DND-41 (cell line): ENCODE measurements at regions not wholly inside any gene's neighbourhood (a gene's known extent, or its start where the extent isn't known, plus 50 kb on each side); places are given as distances from the start of the nearest gene placed in this dataset.

Source experiments
- ATAC-seq: fragments of 200-7000 bp; cut with Tn5 transposase; 3 replicates; pipeline ENCODE4 v1.9.1; 2021; ENCODE audit warnings: low read depth; ENCODE audit not compliant: insufficient read depth
- DNase-seq: peaks from one replicate; pipeline ENCODE4 v3.0.0-alpha.2; 2020
- H2AFZ ChIP-seq: 2 replicates; pipeline ENCODE4 v1.6.0; 2012; ENCODE audit warnings: low read depth, low read length
- H3K27ac ChIP-seq: 2 replicates; pipeline ENCODE4 v1.5.1; 2012; ENCODE audit warnings: low read length, inconsistent platforms
- H3K27me3 ChIP-seq: fragments of 200-600 bp; sonication (generic); 2 replicates; pipeline ENCODE4 v1.6.0; 2012; ENCODE audit warnings: low read length, mild to moderate bottlenecking, inconsistent platforms; ENCODE audit not compliant: insufficient read depth, poor library complexity
- H3K36me3 ChIP-seq: 2 replicates; pipeline ENCODE4 v1.5.1; 2012; ENCODE audit warnings: low read length, inconsistent platforms; ENCODE audit not compliant: insufficient read depth
- H3K4me1 ChIP-seq: 2 replicates; pipeline ENCODE4 v1.5.1; 2012; ENCODE audit warnings: mild to moderate bottlenecking, low read length; ENCODE audit not compliant: insufficient read depth
- H3K4me2 ChIP-seq: 2 replicates; pipeline ENCODE4 v1.6.0; 2012; ENCODE audit warnings: mild to moderate bottlenecking, moderate library complexity, low read length, inconsistent platforms; ENCODE audit not compliant: insufficient read depth
- H3K4me3 ChIP-seq, 2 experiments: fragments of 200-600 bp in 1 of 2; shearing (Covaris generic) in 1 of 2; 2 replicates each; pipeline ENCODE4 v1.5.1; 2012 to 2016; ENCODE audit warnings: inconsistent platforms in 2 of 2, low read length in 2 of 2, mild to moderate bottlenecking in 2 of 2, low read depth in 1 of 2, moderate library complexity in 1 of 2
- H3K79me2 ChIP-seq: 2 replicates; pipeline ENCODE4 v1.6.0; 2012; ENCODE audit warnings: low read length, inconsistent platforms; ENCODE audit not compliant: insufficient read depth
- H3K9ac ChIP-seq: 2 replicates; pipeline ENCODE4 v1.6.0; 2012; ENCODE audit warnings: low read depth, mild to moderate bottlenecking, inconsistent platforms, low read length, moderate library complexity
- H3K9me3 ChIP-seq: 2 replicates; pipeline ENCODE4 v1.5.1; 2012; ENCODE audit warnings: low read length, moderate library complexity, mild to moderate bottlenecking, inconsistent platforms; ENCODE audit not compliant: insufficient read depth, severe bottlenecking
- H4K20me1 ChIP-seq: 2 replicates; pipeline ENCODE4 v1.6.0; 2012; ENCODE audit warnings: low read length; ENCODE audit not compliant: insufficient read depth
- EZH2 ChIP-seq: IDR thresholded peaks from 3 replicates; pipeline ENCODE4 v1.6.1; 2012; ENCODE audit warnings: borderline replicate concordance, low read depth, mild to moderate bottlenecking, moderate library complexity, low read length, inconsistent platforms; ENCODE audit not compliant: severe bottlenecking
- TF ChIP-seq, protein P1 (sequence below): IDR thresholded peaks from 2 replicates; pipeline ENCODE4 v1.5.1; 2012; ENCODE audit warnings: borderline replicate concordance, low read length, moderate library complexity, mild to moderate bottlenecking; ENCODE audit not compliant: poor library complexity, severe bottlenecking; ENCODE audit errors: extremely low read depth

DNA sequence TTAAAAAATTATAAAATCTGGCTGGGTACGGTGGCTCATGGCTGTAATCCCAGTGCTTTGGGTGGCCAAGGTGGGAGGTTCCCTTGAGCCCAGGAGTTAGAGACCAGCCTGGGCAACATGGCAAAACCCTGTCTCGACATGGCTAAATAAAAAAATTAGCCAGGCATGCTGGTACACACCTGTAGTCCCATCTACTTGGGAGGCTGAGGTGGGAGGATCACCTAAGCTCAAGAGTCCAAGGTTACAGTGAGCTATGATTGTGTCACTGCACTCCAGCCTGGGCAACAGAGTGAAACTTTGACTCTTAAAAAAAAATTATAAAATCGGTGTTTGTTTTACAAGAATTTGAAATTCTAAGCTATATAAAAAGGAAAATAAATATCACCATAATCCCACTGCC, 141.8 kb downstream of the SLC38A6 start:
- Histone ChIP-seq H3K36me3 (no peaks in the 10 kb centered on the region), H3K4me2 (no peak overlapping the region), H3K27ac (no peak overlapping the region), H4K20me1 (no peaks in the 10 kb centered on the region), H3K79me2 (no peaks in the 10 kb centered on the region), H3K4me3 (no peak overlapping the region), H3K9me3 (no peaks in the 10 kb centered on the region), H3K9ac (no peak overlapping the region), H2AFZ (no peak overlapping the region), H3K4me1 (no peaks in the 10 kb centered on the region), H3K27me3 (no peaks in the 10 kb centered on the region)
- ATAC-seq (no peak), DNase-seq (no peak)
- TF ChIP-seq, protein P1, sequence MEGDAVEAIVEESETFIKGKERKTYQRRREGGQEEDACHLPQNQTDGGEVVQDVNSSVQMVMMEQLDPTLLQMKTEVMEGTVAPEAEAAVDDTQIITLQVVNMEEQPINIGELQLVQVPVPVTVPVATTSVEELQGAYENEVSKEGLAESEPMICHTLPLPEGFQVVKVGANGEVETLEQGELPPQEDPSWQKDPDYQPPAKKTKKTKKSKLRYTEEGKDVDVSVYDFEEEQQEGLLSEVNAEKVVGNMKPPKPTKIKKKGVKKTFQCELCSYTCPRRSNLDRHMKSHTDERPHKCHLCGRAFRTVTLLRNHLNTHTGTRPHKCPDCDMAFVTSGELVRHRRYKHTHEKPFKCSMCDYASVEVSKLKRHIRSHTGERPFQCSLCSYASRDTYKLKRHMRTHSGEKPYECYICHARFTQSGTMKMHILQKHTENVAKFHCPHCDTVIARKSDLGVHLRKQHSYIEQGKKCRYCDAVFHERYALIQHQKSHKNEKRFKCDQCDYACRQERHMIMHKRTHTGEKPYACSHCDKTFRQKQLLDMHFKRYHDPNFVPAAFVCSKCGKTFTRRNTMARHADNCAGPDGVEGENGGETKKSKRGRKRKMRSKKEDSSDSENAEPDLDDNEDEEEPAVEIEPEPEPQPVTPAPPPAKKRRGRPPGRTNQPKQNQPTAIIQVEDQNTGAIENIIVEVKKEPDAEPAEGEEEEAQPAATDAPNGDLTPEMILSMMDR = no peak
- TF ChIP-seq EZH2 = no peak

DNA sequence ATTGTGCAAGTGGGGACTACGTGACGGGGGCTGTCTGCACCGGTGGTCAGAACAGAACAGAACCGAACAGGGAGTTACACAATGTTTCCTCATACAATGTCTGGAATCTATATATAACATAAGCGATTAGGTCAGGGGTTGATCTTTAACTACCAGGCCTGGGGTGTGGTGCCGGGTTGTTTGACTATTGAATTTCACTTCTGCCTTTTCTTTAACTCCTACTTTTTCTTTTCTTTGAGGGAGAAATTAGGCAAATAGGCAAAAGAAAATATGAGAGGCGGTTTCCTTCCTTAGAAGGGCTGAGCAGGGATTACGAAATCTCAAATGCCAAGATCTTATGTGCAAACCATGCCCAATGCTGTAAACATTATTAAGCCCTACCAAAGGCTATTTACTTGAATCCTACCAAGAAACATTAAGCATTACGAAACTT, 140.3 kb downstream of the SLC38A6 start:
- no peaks in the 10 kb centered on the region for H4K20me1 ChIP-seq
- TF ChIP-seq, protein P1 = no peak
- no peak for TF ChIP-seq EZH2
- H3K79me2 ChIP-seq = no peaks in the 10 kb centered on the region
- ATAC-seq (no peak), DNase-seq (no peak)
- no peak overlapping the region for H2AFZ ChIP-seq
- H3K4me1 ChIP-seq = no peaks in the 10 kb centered on the region
- no peak overlapping the region for H3K4me2 ChIP-seq
- H3K9me3 ChIP-seq = no peaks in the 10 kb centered on the region
- no peaks in the 10 kb centered on the region for H3K27me3 ChIP-seq
- H3K4me3 ChIP-seq = no peak overlapping the region
- no peaks in the 10 kb centered on the region for H3K36me3 ChIP-seq
- no peak overlapping the region for H3K27ac ChIP-seq
- no peak overlapping the region for H3K9ac ChIP-seq

DNA sequence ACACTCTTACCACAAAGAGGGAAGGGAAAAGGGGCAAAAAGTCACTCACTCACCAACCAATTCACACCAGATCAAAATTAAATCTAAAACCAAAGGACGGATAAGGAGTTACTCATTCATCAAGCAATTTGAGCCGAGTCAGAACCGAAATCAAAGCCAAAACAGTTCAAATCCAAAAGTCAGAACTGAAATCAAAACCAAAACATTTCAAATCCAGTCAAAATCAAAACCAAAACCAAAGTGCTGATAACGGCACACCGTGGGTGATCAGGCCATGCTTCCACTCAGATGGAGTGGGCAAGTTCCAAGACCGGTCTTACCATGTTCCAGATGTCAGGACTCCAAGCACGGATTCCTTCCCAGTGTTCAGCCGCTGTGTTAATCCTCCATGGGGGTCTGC, 139.5 kb downstream of the SLC38A6 start:
- H3K9ac ChIP-seq = no peak overlapping the region
- ATAC-seq = no peak
- no peak overlapping the region for H2AFZ ChIP-seq

More for the DNA sequence above, 139.5 kb downstream of the SLC38A6 start:
- H3K27ac ChIP-seq = no peak overlapping the region
- no peaks in the 10 kb centered on the region for H3K9me3 ChIP-seq
- no peaks in the 10 kb centered on the region for H3K36me3 ChIP-seq
- no peak overlapping the region for H3K4me2 ChIP-seq
- no peaks in the 10 kb centered on the region for H3K4me1 ChIP-seq
- TF ChIP-seq, protein P1 = no peak
- TF ChIP-seq EZH2 = no peak
- H3K27me3 ChIP-seq = no peaks in the 10 kb centered on the region
- H3K4me3 ChIP-seq = no peak overlapping the region
- DNase-seq = no peak
- H4K20me1 ChIP-seq = no peaks in the 10 kb centered on the region
- no peaks in the 10 kb centered on the region for H3K79me2 ChIP-seq
